Activated CD4-positive, alpha-beta memory T cell treated with anti-CD3 and anti-CD28 coated beads, Interleukin-2, amount 10 ng/mL, durations not matched to agents 7 days and 5 days (primary cell): ENCODE measurements at regions not wholly inside any gene's neighbourhood (a gene's known extent, or its start where the extent isn't known, plus 50 kb on each side); places are given as distances from the start of the nearest gene placed in this dataset.

Experiments used
- CTCF ChIA-PET: fragments of 350-600 bp; sonication (Branson Sonifier 250); formaldehyde crosslinking; loops from one replicate; lab custom pipeline; 2021; ENCODE audit warnings: antibody characterized with exemption, inconsistent platforms; lab: Charles Lee
- POLR2A ChIA-PET: fragments of 350-600 bp; sonication (Branson Sonifier 250); formaldehyde crosslinking; loops from one replicate; lab custom pipeline; 2021; ENCODE audit warnings: antibody characterized with exemption; lab: Charles Lee
- DNase-seq: peaks from one replicate; pipeline ENCODE4 v3.0.0-alpha.2; 2020
- H3K27ac Mint-ChIP-seq: one replicate; pipeline ENCODE4 v1.8.0; 2021; ENCODE audit warnings: mild to moderate bottlenecking, mixed read lengths
- H3K27me3 Mint-ChIP-seq: one replicate; pipeline ENCODE4 v1.8.0; 2021; ENCODE audit warnings: mixed read lengths
- H3K36me3 Mint-ChIP-seq: one replicate; pipeline ENCODE4 v1.8.0; 2021; ENCODE audit warnings: low read depth, mixed read lengths
- H3K4me1 Mint-ChIP-seq: one replicate; pipeline ENCODE4 v1.8.0; 2021; ENCODE audit warnings: mixed read lengths
- H3K4me3 Mint-ChIP-seq: one replicate; pipeline ENCODE4 v1.8.0; 2021; ENCODE audit warnings: mild to moderate bottlenecking, mixed read lengths
- H3K9me3 Mint-ChIP-seq: one replicate; pipeline ENCODE4 v1.8.0; 2021; ENCODE audit warnings: mixed read lengths

GRCh38 chr1:198912046-198912445, 273.2 kb downstream of the PTPRC start:
- H3K27me3 Mint-ChIP-seq = no peaks in the 10 kb centered on the region
- H3K36me3 Mint-ChIP-seq = peaks cover 49% of the 10 kb centered on the region
- H3K4me1 Mint-ChIP-seq = peaks cover 8% of the 10 kb centered on the region
- H3K4me3 Mint-ChIP-seq = no peak overlapping the region
- DNase-seq = no peak
- ChIA-PET POLR2A (interaction anchor here (1.1 kb wide), 1 partner anchor 24 kb away, joined by 4 read pairs; no protein-coding TSS in a partner anchor), CTCF (no interaction called here)
- H3K9me3 Mint-ChIP-seq = no peaks in the 10 kb centered on the region
- H3K27ac Mint-ChIP-seq = no peak overlapping the region

DNA sequence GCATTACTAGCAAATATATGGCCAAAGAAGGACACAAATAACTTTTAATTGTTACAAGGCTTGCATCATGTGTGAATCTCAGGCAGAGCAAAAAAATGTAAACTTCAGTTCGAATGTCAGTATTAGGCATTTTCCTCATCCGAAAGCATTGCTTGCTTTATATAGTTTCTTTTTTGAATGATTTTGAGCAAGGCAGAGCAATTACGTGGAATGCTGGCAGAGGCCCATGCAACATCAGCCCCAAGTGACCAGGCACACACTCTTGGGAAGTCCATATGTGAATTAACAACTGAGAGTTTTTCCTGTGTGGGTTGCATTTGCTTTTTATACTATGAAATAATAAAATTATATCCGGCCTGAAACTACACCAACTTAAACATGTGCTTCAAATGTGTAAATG, 274.8 kb downstream of the PTPRC start:
- ChIA-PET POLR2A (interaction anchor here (0.5 to 0.6 kb wide), 2 partner anchors 14 to 23 kb away, joined by 3 read pairs; no protein-coding TSS in a partner anchor), CTCF (no interaction called here)
- Mint-ChIP-seq H3K4me1 (peaks cover 13% of the 10 kb centered on the region), H3K27ac (no peak overlapping the region), H3K36me3 (peaks cover 53% of the 10 kb centered on the region), H3K27me3 (no peaks in the 10 kb centered on the region), H3K9me3 (no peaks in the 10 kb centered on the region), H3K4me3 (no peak overlapping the region)
- DNase-seq = no peak

- ChIA-PET POLR2A (interaction anchor here (1.0 kb wide), 1 partner anchor 14 kb away, joined by 4 read pairs; no protein-coding TSS in a partner anchor), CTCF (interaction anchor here (0.7 kb wide), 1 partner anchor 47 kb away, joined by 3 read pairs; no protein-coding TSS in a partner anchor)
- peaks cover 67% of the 10 kb centered on the region for H3K36me3 Mint-ChIP-seq
- no peaks in the 10 kb centered on the region for H3K27me3 Mint-ChIP-seq
- no peak overlapping the region for H3K4me3 Mint-ChIP-seq
- no peaks in the 10 kb centered on the region for H3K9me3 Mint-ChIP-seq
- no peak overlapping the region for H3K27ac Mint-ChIP-seq
- no peak for DNase-seq
- peaks cover 32% of the 10 kb centered on the region for H3K4me1 Mint-ChIP-seq
These were observed 276.7 kb downstream of the PTPRC start for GRCh38 chr1:198915327-198916231.

DNA sequence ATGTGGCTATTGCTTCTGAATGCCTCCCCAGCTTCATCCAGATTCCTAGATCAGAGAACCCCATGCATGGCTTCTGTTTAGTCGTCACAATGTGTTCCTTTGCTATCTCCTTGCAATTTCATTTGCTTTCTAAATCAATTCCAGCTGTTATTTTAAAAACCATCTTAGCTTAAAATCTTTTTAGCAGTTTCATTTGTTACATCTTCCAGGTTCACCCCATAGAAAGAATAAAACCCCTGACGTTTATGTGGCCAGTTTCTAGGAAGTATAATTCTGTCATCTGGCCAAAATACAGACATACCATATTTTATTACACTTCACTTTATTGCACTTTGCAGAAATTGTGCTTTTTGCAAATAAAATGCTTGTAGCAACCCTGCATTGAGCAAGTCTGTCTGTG, 278.4 kb downstream of the PTPRC start:
- Mint-ChIP-seq H3K4me1 (peaks cover 41% of the 10 kb centered on the region), H3K9me3 (no peaks in the 10 kb centered on the region), H3K27ac (no peak overlapping the region), H3K4me3 (no peak overlapping the region), H3K36me3 (peaks cover 58% of the 10 kb centered on the region), H3K27me3 (no peaks in the 10 kb centered on the region)
- no peak for DNase-seq
- CTCF ChIA-PET = interaction anchor here (1.2 kb wide), 1 partner anchor 196 kb away, joined by 3 read pairs; no protein-coding TSS in a partner anchor
- POLR2A ChIA-PET = interaction anchor here (0.6 to 1.4 kb wide), 3 partner anchors 8 to 123 kb away, joined by 3 read pairs; no protein-coding TSS in a partner anchor

DNA sequence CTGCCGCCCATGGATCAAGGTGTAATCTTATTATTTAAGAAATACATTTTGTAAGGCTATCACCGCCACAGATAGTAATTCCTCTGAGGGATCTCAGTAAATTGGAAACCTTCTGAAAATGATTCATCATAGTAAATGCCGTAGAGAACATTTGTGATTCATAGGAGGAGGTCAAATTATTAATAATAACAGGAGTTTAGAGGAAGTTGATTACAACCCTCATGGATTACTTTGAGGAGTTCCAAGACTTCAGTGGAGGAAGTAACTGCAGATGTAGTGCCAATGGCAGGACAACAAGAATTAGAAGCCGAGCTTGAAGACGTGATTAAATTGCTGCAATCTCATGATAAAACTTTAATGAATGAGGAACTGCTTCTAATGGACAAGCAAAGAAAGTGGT, 280.1 kb downstream of the PTPRC start:
- Mint-ChIP-seq H3K27ac (peak overlapping the region; percentile 84), H3K9me3 (no peaks in the 10 kb centered on the region), H3K27me3 (no peaks in the 10 kb centered on the region), H3K4me3 (no peak overlapping the region), H3K4me1 (peaks cover 54% of the 10 kb centered on the region), H3K36me3 (peaks cover 56% of the 10 kb centered on the region)
- DNase-seq = no peak
- ChIA-PET POLR2A (interaction anchor here (1.3 to 3.0 kb wide), 7 partner anchors 8 to 194 kb away, joined by 3 to 58 read pairs (median 3); no protein-coding TSS in a partner anchor), CTCF (interaction anchor here (0.8 to 2.0 kb wide), 3 partner anchors 17 to 25 kb away, joined by 3 to 5 read pairs (median 3); no protein-coding TSS in a partner anchor)

DNA sequence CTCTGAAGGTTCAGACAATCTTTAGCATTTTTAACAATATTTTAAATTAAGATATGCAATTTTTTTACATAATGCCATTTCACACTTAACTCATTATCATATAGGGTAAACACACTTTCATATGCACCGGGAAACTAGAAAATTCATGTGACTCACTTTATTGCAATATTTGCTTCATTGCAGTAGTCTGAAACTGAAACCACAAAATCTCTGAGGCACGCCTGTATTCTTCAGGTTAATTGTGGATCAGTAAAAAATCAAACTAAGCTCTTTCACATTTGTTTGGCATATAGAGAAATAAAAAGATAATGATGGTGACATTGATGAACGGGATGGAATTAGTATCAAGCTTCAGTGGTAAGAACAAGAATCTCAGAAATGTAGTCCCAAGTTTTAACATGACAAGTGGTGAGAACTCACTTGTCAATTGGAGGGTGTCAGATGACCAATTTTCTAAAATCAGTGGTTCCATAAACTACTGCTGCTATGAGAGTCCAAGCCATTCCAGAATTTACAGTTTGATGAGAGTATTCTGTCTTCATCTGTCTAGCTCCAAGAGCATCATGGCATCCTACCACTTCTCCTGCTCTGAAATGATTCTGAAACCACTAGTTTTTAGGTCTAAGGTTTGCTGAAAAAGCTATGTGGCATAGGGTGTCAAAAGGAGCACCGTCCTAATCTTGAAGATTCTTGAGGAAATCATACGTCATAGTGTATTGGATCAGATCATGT, 281.0 kb downstream of the PTPRC start:
- H3K4me1 Mint-ChIP-seq = peaks cover 61% of the 10 kb centered on the region
- DNase-seq = no peak
- H3K27ac Mint-ChIP-seq = peak overlapping the region; percentile 84
- peak overlapping the region; percentile 61 for H3K4me3 Mint-ChIP-seq
- ChIA-PET CTCF (interaction anchor here (1.2 to 2.0 kb wide), 4 partner anchors 14 to 193 kb away, joined by 3 to 6 read pairs (median 4); no protein-coding TSS in a partner anchor), POLR2A (interaction anchor here (1.3 to 3.0 kb wide), 6 partner anchors 9 to 193 kb away, joined by 3 to 58 read pairs (median 10); no protein-coding TSS in a partner anchor)
- no peaks in the 10 kb centered on the region for H3K27me3 Mint-ChIP-seq
- no peaks in the 10 kb centered on the region for H3K9me3 Mint-ChIP-seq
- peaks cover 52% of the 10 kb centered on the region for H3K36me3 Mint-ChIP-seq

GRCh38 chr1:198922638-198923430, 284.0 kb downstream of the PTPRC start:
- POLR2A ChIA-PET = interaction anchor here (0.6 to 2.4 kb wide), 3 partner anchors 14 to 190 kb away, joined by 3 to 15 read pairs (median 3); no protein-coding TSS in a partner anchor
- H3K36me3 Mint-ChIP-seq = peaks cover 40% of the 10 kb centered on the region

DNA sequence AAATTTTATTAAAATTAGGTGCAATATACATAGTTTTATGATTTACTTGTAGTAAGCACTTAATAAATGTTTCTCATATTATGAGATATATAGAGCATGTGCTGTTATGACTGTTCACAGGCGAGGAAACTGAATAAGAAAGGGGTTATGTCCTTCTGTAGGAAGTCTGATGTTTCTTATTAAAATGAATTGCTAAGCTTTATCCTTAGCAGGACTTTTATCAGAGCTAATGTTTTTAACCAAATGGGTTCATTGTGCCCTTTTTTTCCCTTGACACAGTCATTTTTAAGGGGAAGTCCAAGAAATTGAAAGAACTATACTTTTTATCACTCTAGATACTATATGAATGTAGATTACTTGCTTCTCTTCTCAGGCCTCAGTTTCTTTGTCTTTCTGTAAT, 285.2 kb downstream of the PTPRC start:
- Mint-ChIP-seq H3K27ac (no peak overlapping the region), H3K9me3 (no peaks in the 10 kb centered on the region), H3K4me3 (no peak overlapping the region), H3K36me3 (peaks cover 33% of the 10 kb centered on the region), H3K4me1 (peaks cover 56% of the 10 kb centered on the region), H3K27me3 (no peaks in the 10 kb centered on the region)
- ChIA-PET CTCF (no interaction called here), POLR2A (interaction anchor here (0.9 to 2.4 kb wide), 2 partner anchors 13 to 118 kb away, joined by 3 to 15 read pairs; no protein-coding TSS in a partner anchor)
- DNase-seq = no peak

More at GRCh38 chr1:198922638-198923430, 284.0 kb downstream of the PTPRC start:
- H3K4me1 Mint-ChIP-seq = peaks cover 63% of the 10 kb centered on the region
- CTCF ChIA-PET = interaction anchor here (1.3 kb wide), 1 partner anchor 16 kb away, joined by 4 read pairs; no protein-coding TSS in a partner anchor
- no peaks in the 10 kb centered on the region for H3K9me3 Mint-ChIP-seq
- DNase-seq = no peak
- peak overlapping the region; percentile 33 for H3K27ac Mint-ChIP-seq
- H3K4me3 Mint-ChIP-seq = no peak overlapping the region
- H3K27me3 Mint-ChIP-seq = no peaks in the 10 kb centered on the region

- no peak overlapping the region for H3K27ac Mint-ChIP-seq
- no peak overlapping the region for H3K4me3 Mint-ChIP-seq
- peaks cover 55% of the 10 kb centered on the region for H3K4me1 Mint-ChIP-seq
- DNase-seq = no peak
- peaks cover 24% of the 10 kb centered on the region for H3K36me3 Mint-ChIP-seq
- H3K9me3 Mint-ChIP-seq = no peaks in the 10 kb centered on the region
- ChIA-PET CTCF (no interaction called here), POLR2A (interaction anchor here (0.8 to 1.8 kb wide), 2 partner anchors 9 to 11 kb away, joined by 3 to 9 read pairs; no protein-coding TSS in a partner anchor)
- no peaks in the 10 kb centered on the region for H3K27me3 Mint-ChIP-seq
These were observed 286.7 kb downstream of the PTPRC start for GRCh38 chr1:198925567-198925966.

- no peak overlapping the region for H3K4me3 Mint-ChIP-seq
- no peak for DNase-seq
- CTCF ChIA-PET = no interaction called here
- no peak overlapping the region for H3K27ac Mint-ChIP-seq
- H3K27me3 Mint-ChIP-seq = no peaks in the 10 kb centered on the region
- no peaks in the 10 kb centered on the region for H3K9me3 Mint-ChIP-seq
- POLR2A ChIA-PET = interaction anchor here (0.7 to 1.8 kb wide), 2 partner anchors 9 to 16 kb away, joined by 3 to 9 read pairs; no protein-coding TSS in a partner anchor
- peaks cover 51% of the 10 kb centered on the region for H3K4me1 Mint-ChIP-seq
- H3K36me3 Mint-ChIP-seq = peaks cover 24% of the 10 kb centered on the region
These were observed 288.3 kb downstream of the PTPRC start for GRCh38 chr1:198927129-198927528.

DNA sequence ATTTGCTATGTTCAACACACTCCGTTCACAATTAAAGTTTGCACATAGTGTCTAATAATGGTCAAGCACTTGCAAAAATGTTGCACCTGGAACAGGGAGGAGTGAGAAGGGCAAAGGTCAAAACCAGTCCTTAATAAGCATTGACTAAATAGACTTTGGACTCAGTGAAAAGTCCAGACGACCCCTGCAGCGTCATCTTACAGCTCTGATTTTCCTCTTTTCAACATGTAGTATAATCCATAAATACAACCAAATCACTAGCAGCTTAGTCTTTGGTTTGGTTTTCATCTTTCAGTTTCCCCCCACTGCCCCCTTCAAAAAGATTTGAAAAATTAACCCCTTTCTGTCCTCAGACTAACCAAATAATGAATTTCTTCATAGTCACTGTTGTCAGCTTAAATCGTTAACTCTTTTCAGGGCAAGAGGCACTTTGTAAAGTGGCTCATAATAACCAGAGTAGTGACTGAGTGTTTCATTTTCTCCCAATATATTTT, 290.3 kb downstream of the PTPRC start:
- H3K36me3 Mint-ChIP-seq = peaks cover 29% of the 10 kb centered on the region
- POLR2A ChIA-PET = interaction anchor here (1.2 to 2.4 kb wide), 4 partner anchors 8 to 314 kb away, joined by 3 to 8 read pairs (median 5); no protein-coding TSS in a partner anchor
- no peaks in the 10 kb centered on the region for H3K9me3 Mint-ChIP-seq
- DNase-seq = no peak
- no peak overlapping the region for H3K4me3 Mint-ChIP-seq
- H3K27me3 Mint-ChIP-seq = no peaks in the 10 kb centered on the region
- no peak overlapping the region for H3K27ac Mint-ChIP-seq
- CTCF ChIA-PET = no interaction called here
- H3K4me1 Mint-ChIP-seq = peaks cover 46% of the 10 kb centered on the region
